ENCODE measurements at regions not wholly inside any gene's neighbourhood (a gene's known extent, or its start where the extent isn't known, plus 50 kb on each side); places are given as distances from the start of the nearest gene placed in this dataset.

DNA sequence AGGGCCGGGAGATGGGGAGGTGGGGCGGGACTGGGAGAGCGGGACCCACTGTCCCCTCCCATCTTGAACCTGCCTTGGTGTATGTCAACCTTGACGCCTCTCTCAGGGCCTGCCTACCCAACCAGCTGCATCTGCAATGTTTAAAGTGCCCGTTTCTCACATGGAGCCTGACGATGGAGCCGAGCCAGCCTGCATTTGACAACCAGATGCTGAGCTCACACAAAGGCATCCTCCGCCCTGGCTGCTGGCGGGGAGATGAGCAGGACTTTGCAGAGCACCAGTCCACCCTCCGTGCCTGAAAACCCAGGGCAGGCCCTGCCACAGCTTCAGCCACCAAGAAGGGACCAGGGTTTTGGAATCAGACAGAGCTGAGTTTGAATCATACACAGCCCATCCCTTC is 141.1 kb upstream of the SMIM23 start:
- no peak for TF ChIP-seq CTCF (CRISPR knock-in tag; IDR thresholded peaks at IDR 0.05)
- TF ChIP-seq FOXK2 (IDR thresholded peaks at IDR 0.05), result no peak
- TF ChIP-seq, protein P1, sequence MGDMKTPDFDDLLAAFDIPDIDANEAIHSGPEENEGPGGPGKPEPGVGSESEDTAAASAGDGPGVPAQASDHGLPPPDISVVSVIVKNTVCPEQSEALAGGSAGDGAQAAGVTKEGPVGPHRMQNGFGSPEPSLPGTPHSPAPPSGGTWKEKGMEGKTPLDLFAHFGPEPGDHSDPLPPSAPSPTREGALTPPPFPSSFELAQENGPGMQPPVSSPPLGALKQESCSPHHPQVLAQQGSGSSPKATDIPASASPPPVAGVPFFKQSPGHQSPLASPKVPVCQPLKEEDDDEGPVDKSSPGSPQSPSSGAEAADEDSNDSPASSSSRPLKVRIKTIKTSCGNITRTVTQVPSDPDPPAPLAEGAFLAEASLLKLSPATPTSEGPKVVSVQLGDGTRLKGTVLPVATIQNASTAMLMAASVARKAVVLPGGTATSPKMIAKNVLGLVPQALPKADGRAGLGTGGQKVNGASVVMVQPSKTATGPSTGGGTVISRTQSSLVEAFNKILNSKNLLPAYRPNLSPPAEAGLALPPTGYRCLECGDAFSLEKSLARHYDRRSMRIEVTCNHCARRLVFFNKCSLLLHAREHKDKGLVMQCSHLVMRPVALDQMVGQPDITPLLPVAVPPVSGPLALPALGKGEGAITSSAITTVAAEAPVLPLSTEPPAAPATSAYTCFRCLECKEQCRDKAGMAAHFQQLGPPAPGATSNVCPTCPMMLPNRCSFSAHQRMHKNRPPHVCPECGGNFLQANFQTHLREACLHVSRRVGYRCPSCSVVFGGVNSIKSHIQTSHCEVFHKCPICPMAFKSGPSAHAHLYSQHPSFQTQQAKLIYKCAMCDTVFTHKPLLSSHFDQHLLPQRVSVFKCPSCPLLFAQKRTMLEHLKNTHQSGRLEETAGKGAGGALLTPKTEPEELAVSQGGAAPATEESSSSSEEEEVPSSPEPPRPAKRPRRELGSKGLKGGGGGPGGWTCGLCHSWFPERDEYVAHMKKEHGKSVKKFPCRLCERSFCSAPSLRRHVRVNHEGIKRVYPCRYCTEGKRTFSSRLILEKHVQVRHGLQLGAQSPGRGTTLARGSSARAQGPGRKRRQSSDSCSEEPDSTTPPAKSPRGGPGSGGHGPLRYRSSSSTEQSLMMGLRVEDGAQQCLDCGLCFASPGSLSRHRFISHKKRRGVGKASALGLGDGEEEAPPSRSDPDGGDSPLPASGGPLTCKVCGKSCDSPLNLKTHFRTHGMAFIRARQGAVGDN (CRISPR knock-in tag; IDR thresholded peaks at IDR 0.05), result no peak
- no peak for TF ChIP-seq CBX5 (CRISPR knock-in tag; IDR thresholded peaks at IDR 0.05; ENCODE audit: borderline replicate concordance)
- TF ChIP-seq, protein P2, sequence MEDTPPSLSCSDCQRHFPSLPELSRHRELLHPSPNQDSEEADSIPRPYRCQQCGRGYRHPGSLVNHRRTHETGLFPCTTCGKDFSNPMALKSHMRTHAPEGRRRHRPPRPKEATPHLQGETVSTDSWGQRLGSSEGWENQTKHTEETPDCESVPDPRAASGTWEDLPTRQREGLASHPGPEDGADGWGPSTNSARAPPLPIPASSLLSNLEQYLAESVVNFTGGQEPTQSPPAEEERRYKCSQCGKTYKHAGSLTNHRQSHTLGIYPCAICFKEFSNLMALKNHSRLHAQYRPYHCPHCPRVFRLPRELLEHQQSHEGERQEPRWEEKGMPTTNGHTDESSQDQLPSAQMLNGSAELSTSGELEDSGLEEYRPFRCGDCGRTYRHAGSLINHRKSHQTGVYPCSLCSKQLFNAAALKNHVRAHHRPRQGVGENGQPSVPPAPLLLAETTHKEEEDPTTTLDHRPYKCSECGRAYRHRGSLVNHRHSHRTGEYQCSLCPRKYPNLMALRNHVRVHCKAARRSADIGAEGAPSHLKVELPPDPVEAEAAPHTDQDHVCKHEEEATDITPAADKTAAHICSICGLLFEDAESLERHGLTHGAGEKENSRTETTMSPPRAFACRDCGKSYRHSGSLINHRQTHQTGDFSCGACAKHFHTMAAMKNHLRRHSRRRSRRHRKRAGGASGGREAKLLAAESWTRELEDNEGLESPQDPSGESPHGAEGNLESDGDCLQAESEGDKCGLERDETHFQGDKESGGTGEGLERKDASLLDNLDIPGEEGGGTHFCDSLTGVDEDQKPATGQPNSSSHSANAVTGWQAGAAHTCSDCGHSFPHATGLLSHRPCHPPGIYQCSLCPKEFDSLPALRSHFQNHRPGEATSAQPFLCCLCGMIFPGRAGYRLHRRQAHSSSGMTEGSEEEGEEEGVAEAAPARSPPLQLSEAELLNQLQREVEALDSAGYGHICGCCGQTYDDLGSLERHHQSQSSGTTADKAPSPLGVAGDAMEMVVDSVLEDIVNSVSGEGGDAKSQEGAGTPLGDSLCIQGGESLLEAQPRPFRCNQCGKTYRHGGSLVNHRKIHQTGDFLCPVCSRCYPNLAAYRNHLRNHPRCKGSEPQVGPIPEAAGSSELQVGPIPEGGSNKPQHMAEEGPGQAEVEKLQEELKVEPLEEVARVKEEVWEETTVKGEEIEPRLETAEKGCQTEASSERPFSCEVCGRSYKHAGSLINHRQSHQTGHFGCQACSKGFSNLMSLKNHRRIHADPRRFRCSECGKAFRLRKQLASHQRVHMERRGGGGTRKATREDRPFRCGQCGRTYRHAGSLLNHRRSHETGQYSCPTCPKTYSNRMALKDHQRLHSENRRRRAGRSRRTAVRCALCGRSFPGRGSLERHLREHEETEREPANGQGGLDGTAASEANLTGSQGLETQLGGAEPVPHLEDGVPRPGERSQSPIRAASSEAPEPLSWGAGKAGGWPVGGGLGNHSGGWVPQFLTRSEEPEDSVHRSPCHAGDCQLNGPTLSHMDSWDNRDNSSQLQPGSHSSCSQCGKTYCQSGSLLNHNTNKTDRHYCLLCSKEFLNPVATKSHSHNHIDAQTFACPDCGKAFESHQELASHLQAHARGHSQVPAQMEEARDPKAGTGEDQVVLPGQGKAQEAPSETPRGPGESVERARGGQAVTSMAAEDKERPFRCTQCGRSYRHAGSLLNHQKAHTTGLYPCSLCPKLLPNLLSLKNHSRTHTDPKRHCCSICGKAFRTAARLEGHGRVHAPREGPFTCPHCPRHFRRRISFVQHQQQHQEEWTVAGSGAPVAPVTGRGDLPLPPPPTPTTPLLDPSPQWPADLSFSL (CRISPR knock-in tag; IDR thresholded peaks at IDR 0.05), result no peak
- TF ChIP-seq RAD21 (CRISPR knock-in tag; IDR thresholded peaks at IDR 0.05), result no peak
- TF ChIP-seq ZNF501 (CRISPR knock-in tag; IDR thresholded peaks at IDR 0.05), result no peak
- TF ChIP-seq, protein P3, sequence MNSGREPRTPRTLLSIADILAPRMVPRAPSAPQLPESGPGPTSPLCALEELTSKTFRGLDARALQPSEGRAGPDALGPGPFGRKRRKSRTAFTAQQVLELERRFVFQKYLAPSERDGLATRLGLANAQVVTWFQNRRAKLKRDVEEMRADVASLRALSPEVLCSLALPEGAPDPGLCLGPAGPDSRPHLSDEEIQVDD (CRISPR knock-in tag; IDR thresholded peaks at IDR 0.05; ENCODE audit: borderline replicate concordance), result no peak
- TF ChIP-seq ZNF749 (CRISPR knock-in tag; IDR thresholded peaks at IDR 0.05; ENCODE audit: borderline replicate concordance), result no peak
- TF ChIP-seq CEBPB (IDR thresholded peaks at IDR 0.05; ENCODE audit: borderline replicate concordance, low read depth, low read length), result no peak
- no peak for TF ChIP-seq RNF2 (conservative IDR thresholded peaks at IDR 0.05; ENCODE audit: low read depth)
- TF ChIP-seq ZNF382 (CRISPR knock-in tag; IDR thresholded peaks at IDR 0.05; ENCODE audit: borderline replicate concordance), result no peak
- TF ChIP-seq ZNF772 (CRISPR knock-in tag; IDR thresholded peaks at IDR 0.05), result no peak

Data from HepG2 (cell line).